Activated T-cell treated with anti-CD3 and anti-CD28 coated beads, Interleukin-2, amount 50 U/mL, for 24 hours (primary cell): ENCODE measurements at regions not wholly inside any gene's neighbourhood (a gene's known extent, or its start where the extent isn't known, plus 50 kb on each side); places are given as distances from the start of the nearest gene placed in this dataset.
"Not testable (repeated sequence)": the region's sequence is repeated elsewhere in the genome, so short reads cannot be mapped to it uniquely, and the experiment has no call there.

Experiments
- DNase-seq: peaks from one replicate; pipeline ENCODE4 v3.0.0-alpha.2; 2020
- H3K27ac Mint-ChIP-seq: 2 replicates; pipeline ENCODE4 v1.8.0; 2020; ENCODE audit warnings: mild to moderate bottlenecking, mixed read lengths
- H3K27me3 Mint-ChIP-seq: 2 replicates; pipeline ENCODE4 v1.8.0; 2020; ENCODE audit warnings: mixed read lengths
- H3K36me3 Mint-ChIP-seq: 2 replicates; pipeline ENCODE4 v1.8.0; 2020; ENCODE audit warnings: low read depth, mixed read lengths
- H3K4me1 Mint-ChIP-seq: 2 replicates; pipeline ENCODE4 v1.8.0; 2020; ENCODE audit warnings: low read depth, mixed read lengths
- H3K4me3 Mint-ChIP-seq: 2 replicates; pipeline ENCODE4 v1.8.0; 2020; ENCODE audit warnings: mild to moderate bottlenecking, moderate library complexity, mixed read lengths
- H3K9me3 Mint-ChIP-seq: 2 replicates; pipeline ENCODE4 v1.8.0; 2020; ENCODE audit warnings: mixed read lengths

GRCh38 chr17:72464221-72464620, 343.4 kb downstream of the SOX9 start:
- not testable (repeated sequence) for H3K4me3 Mint-ChIP-seq, H3K27ac Mint-ChIP-seq, H3K4me1 Mint-ChIP-seq, H3K36me3 Mint-ChIP-seq, H3K9me3 Mint-ChIP-seq, DNase-seq
- peaks cover 16% of the 10 kb centered on the region for H3K27me3 Mint-ChIP-seq

GRCh38 chr17:72465191-72466024, 344.6 kb downstream of the SOX9 start:
- H3K4me1 Mint-ChIP-seq, result no peaks in the 10 kb centered on the region
- no peak for DNase-seq
- no peak overlapping the region for H3K27ac Mint-ChIP-seq
- H3K27me3 Mint-ChIP-seq, result peaks cover 16% of the 10 kb centered on the region
- no peaks in the 10 kb centered on the region for H3K9me3 Mint-ChIP-seq
- H3K4me3 Mint-ChIP-seq, result no peak overlapping the region
- H3K36me3 Mint-ChIP-seq, result no peaks in the 10 kb centered on the region

- DNase-seq, result no peak
- Mint-ChIP-seq H3K36me3 (no peaks in the 10 kb centered on the region), H3K9me3 (no peaks in the 10 kb centered on the region), H3K27ac (no peak overlapping the region), H3K4me1 (no peaks in the 10 kb centered on the region), H3K4me3 (no peak overlapping the region), H3K27me3 (peaks cover 16% of the 10 kb centered on the region)
Measured at GRCh38 chr17:72466199-72466598, 345.4 kb downstream of the SOX9 start.

DNA sequence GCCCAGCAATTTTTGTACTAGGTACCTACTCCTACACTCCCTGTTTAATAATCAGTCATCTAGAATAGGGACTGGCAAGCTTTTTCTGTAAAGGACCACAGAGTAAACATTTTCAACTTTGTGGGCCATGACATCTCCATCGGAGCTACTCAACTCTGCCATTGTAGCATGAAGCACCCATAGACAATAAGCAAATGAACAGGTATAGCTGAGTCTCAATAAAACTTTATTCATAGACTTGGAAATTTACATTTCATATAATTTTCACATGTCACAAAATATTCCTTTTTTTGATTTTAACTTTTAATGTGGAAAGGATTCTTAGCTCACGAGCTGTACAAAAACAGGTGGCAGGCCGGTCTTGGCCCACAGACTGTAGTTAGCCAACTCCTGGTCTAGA, 345.8 kb downstream of the SOX9 start:
- H3K4me3 Mint-ChIP-seq, result no peak overlapping the region
- H3K9me3 Mint-ChIP-seq, result no peaks in the 10 kb centered on the region
- H3K27ac Mint-ChIP-seq, result no peak overlapping the region
- H3K36me3 Mint-ChIP-seq, result no peaks in the 10 kb centered on the region
- no peak for DNase-seq
- H3K27me3 Mint-ChIP-seq, result peaks cover 14% of the 10 kb centered on the region
- H3K4me1 Mint-ChIP-seq, result no peaks in the 10 kb centered on the region

- Mint-ChIP-seq H3K4me1 (no peaks in the 10 kb centered on the region), H3K4me3 (no peak overlapping the region), H3K36me3 (no peaks in the 10 kb centered on the region), H3K9me3 (no peaks in the 10 kb centered on the region), H3K27ac (no peak overlapping the region), H3K27me3 (peaks cover 17% of the 10 kb centered on the region)
- DNase-seq, result no peak
Measured at GRCh38 chr17:72467841-72468653, 347.2 kb downstream of the SOX9 start.

DNA sequence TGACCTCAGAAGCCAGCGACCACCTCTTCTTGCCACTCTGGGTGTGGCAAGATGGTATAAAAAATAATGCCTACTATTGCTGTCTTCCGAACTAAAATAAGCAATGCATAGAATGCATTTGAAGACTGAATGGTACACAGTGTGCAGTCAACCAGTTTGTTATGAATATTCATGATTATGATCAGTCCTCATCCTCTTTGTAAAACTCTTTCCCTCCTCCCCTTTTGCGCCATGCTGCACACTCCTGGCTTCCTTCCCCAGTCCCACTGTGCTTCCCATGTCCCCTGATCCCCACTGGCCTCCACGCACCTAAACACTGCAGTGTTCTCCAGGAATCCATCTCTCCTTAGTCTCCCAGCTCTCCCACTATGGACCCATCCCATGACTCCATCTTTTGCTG, 348.0 kb downstream of the SOX9 start:
- DNase-seq, result no peak
- no peaks in the 10 kb centered on the region for H3K36me3 Mint-ChIP-seq
- H3K4me3 Mint-ChIP-seq, result no peak overlapping the region
- no peaks in the 10 kb centered on the region for H3K4me1 Mint-ChIP-seq
- no peaks in the 10 kb centered on the region for H3K9me3 Mint-ChIP-seq
- H3K27ac Mint-ChIP-seq, result no peak overlapping the region
- peaks cover 17% of the 10 kb centered on the region for H3K27me3 Mint-ChIP-seq

GRCh38 chr17:72470121-72470705, 349.4 kb downstream of the SOX9 start:
- Mint-ChIP-seq H3K4me1 (no peaks in the 10 kb centered on the region), H3K27ac (no peak overlapping the region), H3K36me3 (no peaks in the 10 kb centered on the region), H3K4me3 (no peak overlapping the region), H3K27me3 (peaks cover 15% of the 10 kb centered on the region), H3K9me3 (peaks cover 4% of the 10 kb centered on the region)
- DNase-seq, result no peak

- DNase-seq, result no peak
- Mint-ChIP-seq H3K4me1 (no peaks in the 10 kb centered on the region), H3K9me3 (peaks cover 4% of the 10 kb centered on the region), H3K27ac (no peak overlapping the region), H3K27me3 (peaks cover 15% of the 10 kb centered on the region), H3K4me3 (no peak overlapping the region), H3K36me3 (no peaks in the 10 kb centered on the region)
Measured at GRCh38 chr17:72470734-72471133, 349.9 kb downstream of the SOX9 start.

DNA sequence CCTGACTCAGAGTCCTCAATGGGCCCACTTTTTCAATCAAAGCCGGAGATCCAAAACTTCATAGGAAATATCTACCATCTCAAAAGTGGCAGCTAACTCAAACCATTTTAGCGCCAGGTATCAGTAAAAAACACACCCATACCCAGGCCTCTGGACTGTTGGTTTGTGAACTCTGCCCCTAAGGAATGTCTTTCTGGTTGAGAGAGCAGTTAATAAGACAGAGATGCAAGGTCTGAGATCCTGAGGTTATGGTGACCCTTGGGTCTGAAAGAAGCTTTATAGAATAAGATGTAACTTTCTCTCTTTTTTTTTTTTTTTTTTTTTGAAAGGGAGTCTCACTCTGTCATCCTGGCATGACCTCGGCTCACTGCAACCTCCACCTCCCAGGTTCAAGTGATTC, 350.5 kb downstream of the SOX9 start:
- H3K4me1 Mint-ChIP-seq, result no peaks in the 10 kb centered on the region
- H3K4me3 Mint-ChIP-seq, result no peak overlapping the region
- no peaks in the 10 kb centered on the region for H3K36me3 Mint-ChIP-seq
- peaks cover 4% of the 10 kb centered on the region for H3K9me3 Mint-ChIP-seq
- H3K27me3 Mint-ChIP-seq, result peaks cover 18% of the 10 kb centered on the region
- no peak for DNase-seq
- no peak overlapping the region for H3K27ac Mint-ChIP-seq

- H3K4me3 Mint-ChIP-seq, result no peak overlapping the region
- no peaks in the 10 kb centered on the region for H3K36me3 Mint-ChIP-seq
- peaks cover 4% of the 10 kb centered on the region for H3K9me3 Mint-ChIP-seq
- peaks cover 26% of the 10 kb centered on the region for H3K27me3 Mint-ChIP-seq
- no peak for DNase-seq
- H3K27ac Mint-ChIP-seq, result no peak overlapping the region
- H3K4me1 Mint-ChIP-seq, result no peaks in the 10 kb centered on the region
Measured at GRCh38 chr17:72472106-72472505, 351.3 kb downstream of the SOX9 start.

GRCh38 chr17:72472853-72473390, 352.1 kb downstream of the SOX9 start:
- H3K36me3 Mint-ChIP-seq, DNase-seq, H3K27ac Mint-ChIP-seq, H3K4me3 Mint-ChIP-seq, H3K9me3 Mint-ChIP-seq, H3K4me1 Mint-ChIP-seq: not testable (repeated sequence)
- H3K27me3 Mint-ChIP-seq, result peaks cover 30% of the 10 kb centered on the region

GRCh38 chr17:72474243-72474642, 353.4 kb downstream of the SOX9 start:
- Mint-ChIP-seq H3K9me3 (peaks cover 4% of the 10 kb centered on the region), H3K4me3 (no peak overlapping the region), H3K27me3 (peaks cover 37% of the 10 kb centered on the region), H3K27ac (no peak overlapping the region), H3K4me1 (no peaks in the 10 kb centered on the region), H3K36me3 (no peaks in the 10 kb centered on the region)
- DNase-seq, result no peak

DNA sequence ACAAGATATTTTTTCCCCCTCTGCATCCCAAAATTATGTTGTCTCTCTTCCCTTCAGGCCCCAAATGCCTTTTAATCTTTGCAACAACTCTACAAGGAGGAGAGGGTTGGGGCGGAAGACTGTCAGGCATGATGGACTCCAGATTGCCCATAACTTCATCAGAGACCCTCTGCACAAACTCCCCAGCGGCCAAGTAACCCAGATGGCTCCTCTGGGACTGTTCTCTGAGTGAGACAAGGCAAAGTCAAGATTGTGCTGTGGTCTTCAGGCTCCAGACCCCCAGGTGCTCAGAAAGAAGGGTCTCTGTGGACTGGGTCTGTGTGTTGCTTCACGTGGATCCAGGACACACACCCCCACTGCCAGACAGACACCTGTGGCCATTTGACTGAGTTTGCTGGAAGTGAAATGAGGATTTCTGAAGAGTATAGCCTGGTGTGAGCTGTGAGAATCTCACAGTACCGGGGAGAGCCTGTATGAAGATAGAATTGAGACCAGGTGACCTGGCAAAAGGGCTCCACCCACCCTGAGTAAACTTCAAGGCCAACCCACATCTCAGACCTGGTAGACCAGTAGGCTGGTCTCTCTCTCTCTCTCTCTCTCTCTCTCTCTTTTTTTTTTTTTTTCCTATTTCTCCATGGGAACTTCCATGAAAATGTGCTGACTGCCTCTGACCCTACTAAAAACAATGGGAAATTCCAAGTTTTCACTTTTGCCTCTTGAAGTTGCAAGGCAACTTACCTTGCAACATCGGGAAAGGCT, 354.1 kb downstream of the SOX9 start:
- no peak overlapping the region for H3K27ac Mint-ChIP-seq
- no peaks in the 10 kb centered on the region for H3K36me3 Mint-ChIP-seq
- peaks cover 44% of the 10 kb centered on the region for H3K27me3 Mint-ChIP-seq
- no peaks in the 10 kb centered on the region for H3K4me1 Mint-ChIP-seq
- no peak for DNase-seq
- no peak overlapping the region for H3K4me3 Mint-ChIP-seq
- peaks cover 4% of the 10 kb centered on the region for H3K9me3 Mint-ChIP-seq

- H3K27ac Mint-ChIP-seq, result no peak overlapping the region
- no peak for DNase-seq
- peaks cover 52% of the 10 kb centered on the region for H3K27me3 Mint-ChIP-seq
- peaks cover 4% of the 10 kb centered on the region for H3K9me3 Mint-ChIP-seq
- H3K4me1 Mint-ChIP-seq, result no peaks in the 10 kb centered on the region
- H3K4me3 Mint-ChIP-seq, result no peak overlapping the region
- H3K36me3 Mint-ChIP-seq, result no peaks in the 10 kb centered on the region
Measured at GRCh38 chr17:72476134-72476533, 355.3 kb downstream of the SOX9 start.
